ENCODE measurements at regions not wholly inside any gene's neighbourhood (a gene's known extent, or its start where the extent isn't known, plus 50 kb on each side); places are given as distances from the start of the nearest gene placed in this dataset.
"Not testable (repeated sequence)": the region's sequence is repeated elsewhere in the genome, so short reads cannot be mapped to it uniquely, and the experiment has no call there.

DNA sequence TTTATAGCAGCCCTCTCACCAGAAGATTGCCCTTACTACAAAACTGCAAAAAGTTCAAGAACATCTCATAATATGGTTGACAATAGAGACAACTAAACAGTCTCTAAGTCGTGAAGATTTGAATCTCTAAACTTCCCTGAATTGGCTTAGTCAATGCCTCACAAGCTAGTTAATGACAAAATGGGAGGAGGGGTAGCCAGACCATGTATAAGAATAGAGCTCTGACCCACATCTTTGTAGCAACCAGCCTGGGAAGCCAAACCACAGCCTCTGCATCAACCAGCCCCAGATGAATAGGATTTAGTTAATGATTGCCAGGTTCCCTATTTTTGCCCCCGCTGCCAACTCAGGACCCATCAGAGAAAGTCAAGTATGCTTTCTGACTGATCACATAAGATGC is 1265.9 kb upstream of the PCDH10 start:
- not testable (repeated sequence) for DNase-seq (ENCODE audit: low read depth, low spot score)

DNA sequence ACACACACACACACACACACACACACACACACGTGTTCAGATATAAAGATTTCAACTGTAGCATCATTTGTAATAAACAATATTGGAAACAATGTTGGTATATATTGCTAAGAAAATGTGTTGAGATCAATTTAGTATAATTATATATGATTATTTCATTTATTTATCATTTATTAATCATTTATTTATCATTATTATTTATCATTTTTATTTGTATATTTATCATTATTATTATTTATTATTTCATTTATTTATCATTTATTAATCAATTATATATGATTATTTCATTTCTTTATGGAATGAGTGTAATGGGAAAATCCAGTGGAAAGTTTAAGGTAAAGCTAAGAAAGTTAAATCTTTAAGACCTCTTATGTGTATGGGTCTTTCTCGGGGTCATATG is 1223.4 kb upstream of the PCDH10 start:
- DNase-seq (ENCODE audit: low read depth, low spot score): not testable (repeated sequence)

DNA sequence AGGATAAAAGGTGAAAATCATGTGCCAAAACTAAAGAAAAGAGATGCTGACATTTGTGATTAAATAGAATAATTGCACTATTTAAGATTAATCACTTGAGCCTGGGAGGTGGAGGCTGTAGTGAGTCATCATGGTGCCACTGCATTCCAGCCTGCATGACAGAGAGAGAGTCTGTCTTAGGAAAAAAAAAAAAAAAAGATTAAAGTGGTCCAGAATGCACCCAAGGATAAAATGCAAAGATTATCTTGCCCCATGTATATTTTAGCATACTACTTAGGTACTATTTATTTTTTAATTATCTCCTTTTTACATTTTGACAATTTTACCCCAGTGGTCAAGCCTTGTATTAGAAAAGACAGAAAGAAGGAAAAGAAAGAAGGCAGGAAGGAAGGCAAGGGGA is 1181.4 kb upstream of the PCDH10 start:
- DNase-seq (ENCODE audit: low read depth, low spot score): not testable (repeated sequence)

DNA sequence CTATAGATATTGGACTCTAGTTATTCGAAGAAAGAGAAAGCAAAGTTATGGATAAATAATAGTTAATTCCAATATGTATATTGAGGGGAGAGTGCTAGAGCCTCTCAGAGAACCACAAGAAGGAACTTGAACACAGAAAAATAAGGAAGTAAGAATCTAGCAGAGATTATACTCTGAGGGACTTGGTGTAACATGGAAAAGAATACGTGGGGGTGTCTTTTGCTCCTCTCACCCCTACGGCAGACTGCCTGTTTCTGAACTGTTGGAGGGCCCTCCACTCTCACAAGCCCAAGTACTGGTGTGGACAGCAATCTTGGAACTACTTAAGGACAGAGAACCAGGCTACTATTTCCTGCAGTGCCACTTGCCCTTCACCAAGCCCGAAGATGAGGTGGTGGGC is 1174.4 kb upstream of the PCDH10 start:
- DNase-seq (ENCODE audit: low read depth, low spot score): no peak

DNA sequence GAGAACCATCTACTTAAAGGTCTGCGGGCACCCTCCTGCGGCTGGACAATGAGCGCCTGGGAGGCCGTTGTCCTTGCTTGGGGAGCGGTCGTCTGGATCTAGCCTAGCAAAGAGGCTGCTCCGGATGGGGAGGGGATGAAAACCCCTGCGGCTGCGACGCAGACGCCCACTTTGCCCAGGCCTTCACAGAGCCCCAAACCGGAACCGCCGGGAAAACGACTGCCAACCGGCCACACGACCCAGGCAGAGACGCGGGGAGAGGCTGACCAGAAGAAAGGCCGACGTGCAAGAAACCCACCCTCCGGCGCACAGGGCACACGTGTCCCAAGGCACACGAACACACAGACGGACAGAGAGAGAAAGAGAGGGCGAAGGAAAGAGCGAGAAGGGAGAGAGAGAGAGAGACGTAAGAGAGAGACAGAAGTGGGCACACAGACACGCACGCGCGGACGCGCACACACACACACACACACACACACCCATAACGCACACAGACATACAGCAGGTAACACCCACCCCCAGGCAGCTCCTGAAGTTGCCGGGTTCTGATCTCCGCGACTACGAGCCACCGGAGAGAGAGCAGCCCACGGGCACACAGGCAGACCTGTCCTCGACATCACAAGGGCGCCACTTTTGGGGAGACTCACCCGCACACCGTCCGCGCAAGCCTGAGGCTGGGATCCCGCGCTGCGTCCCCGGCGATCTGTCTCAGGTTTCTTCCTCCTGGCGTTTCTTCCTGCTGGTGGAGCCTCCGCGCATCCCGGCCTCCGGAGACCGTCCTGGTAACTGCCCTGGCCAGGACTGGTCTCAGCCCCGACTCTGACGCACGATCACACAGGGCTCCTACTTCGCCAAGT is 1173.6 kb upstream of the PCDH10 start:
- DNase-seq (ENCODE audit: low read depth, low spot score): not testable (repeated sequence)

DNA sequence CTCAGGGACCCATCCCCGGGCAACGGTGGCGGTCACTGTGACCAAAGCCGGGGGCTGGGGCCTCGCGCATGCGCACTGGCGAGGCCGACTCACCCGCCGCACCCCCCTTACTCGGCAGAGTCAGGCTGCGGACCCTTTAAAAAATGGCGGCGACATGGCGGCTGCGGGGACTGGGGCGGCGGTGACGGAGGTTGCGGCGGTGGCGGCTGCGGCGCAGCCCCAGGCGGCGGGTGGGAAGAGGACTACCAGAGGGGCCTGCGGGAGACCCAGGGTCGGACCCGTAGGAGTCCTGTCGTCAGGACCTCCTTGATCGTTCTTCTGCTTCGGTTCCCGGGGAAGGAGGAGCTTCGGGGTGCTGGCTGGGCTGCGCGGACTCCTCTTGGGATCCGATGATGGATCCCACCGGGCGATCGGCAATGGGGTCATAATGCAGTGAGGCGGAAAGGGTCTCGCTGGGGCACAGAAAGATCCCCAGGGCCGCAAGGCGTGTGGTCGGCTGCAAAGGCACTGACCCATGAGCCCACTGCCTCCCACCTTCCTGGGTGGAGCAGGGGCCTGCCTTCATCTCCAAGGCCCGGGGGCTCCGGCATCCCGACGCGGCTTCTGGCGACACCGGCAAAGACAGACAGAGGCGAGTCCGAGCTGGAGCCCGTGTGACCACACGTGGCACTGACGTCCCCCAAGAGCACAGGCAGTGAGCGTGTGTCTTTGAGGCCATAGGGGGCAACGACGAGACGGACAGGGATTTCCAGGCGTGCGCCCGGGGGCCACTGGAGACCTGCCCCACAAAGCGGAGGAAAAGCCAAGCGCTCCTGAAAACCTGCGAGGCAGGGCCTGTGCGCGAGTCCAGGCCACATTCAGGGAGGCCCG is 1172.7 kb upstream of the PCDH10 start:
- not testable (repeated sequence) for DNase-seq (ENCODE audit: low read depth, low spot score)

DNA sequence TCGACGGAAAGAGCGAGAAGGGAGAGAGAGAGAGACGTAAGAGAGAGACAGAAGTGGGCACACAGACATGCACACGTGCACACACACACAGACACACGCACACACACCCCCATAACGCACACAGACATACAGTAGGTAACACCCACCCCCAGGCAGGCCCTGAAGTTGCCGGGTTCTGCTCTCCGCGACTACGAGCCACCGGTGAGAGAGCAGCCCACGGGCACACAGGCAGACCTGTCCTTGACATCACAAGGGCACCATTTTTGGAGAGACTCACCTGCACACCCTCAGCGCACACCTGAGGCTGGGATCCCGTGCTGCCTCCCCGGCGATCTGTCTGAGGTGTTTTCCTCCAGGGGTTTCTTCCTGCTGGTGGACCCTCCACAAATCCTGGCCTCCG is 1171.0 kb upstream of the PCDH10 start:
- no peak for DNase-seq (ENCODE audit: low read depth, low spot score)

DNA sequence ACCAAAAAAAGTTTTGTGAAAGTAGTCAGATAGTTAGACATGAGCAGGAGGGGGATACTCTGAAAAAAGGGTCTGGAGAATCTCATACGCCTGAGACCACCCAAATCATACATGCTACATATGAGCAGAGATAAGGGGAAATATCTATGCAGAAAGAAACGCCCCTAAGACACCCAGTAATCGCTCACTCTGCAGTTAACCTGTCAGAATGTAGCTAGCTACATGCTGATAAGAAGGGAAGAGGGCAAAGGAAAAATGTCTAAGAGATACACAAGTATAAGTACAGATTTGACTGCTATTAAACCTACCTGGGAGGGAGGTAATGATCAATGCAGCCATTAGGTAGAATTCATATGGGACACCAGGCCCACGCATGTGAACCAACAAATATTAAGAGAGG is 1159.5 kb upstream of the PCDH10 start:
- no peak for DNase-seq (ENCODE audit: low read depth, low spot score)

DNA sequence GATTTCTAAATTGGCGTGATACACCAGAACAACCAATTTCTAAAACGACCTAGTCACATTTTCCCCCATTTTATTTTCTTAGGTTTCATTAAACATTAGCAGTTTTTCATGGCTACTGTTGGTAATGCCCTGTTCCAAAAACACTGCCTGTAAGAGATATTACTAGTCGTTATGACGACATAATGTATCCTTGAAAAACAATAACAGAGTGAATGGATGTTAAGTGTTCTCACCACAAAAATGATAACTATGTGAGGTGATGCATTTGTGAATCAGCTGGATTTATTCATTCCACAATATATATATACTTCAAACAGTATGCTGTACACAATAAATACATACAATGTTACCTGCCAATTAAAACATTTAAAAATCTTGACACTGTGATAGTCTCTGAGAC is 1147.6 kb upstream of the PCDH10 start:
- no peak for DNase-seq (ENCODE audit: low read depth, low spot score)

DNA sequence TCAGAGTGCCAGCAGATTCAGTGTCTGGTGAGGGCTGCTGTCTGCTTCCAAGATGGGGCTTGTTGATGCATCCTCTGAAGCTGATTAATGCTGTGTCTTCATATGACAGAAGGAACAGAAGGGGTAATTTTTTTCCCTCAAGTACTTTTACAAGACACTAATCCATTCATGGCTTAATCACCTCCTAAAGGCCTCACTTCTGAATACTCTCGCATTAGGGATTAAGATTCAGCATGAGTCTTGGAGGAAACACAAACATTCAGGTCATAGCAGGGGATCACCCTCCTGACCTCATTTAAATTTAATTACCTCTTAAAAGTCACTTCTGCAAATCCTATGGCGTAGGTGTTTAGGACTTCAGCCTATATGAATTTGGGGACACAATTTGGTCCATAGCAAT is 1145.5 kb upstream of the PCDH10 start:
- no peak for DNase-seq (ENCODE audit: low read depth, low spot score)

DNA sequence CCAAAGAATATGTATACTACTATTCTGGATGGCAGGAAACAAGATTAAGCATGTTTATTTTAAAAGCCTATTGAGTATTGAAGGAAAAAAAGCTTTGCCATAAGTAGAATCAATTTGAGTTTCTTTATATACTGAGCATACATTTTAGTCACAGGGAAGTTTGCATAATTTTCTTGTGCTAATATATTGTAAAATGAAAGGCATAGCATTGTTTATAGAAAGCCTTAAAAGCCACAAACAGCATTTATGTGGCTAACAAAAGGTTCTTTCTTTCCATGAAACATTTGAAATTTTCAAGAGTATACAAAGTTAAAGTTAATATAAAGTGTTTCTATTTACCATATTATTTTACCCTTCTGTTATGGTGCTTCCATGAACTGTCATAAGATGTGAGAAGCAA is 1133.8 kb upstream of the PCDH10 start:
- DNase-seq (ENCODE audit: low read depth, low spot score): no peak

DNA sequence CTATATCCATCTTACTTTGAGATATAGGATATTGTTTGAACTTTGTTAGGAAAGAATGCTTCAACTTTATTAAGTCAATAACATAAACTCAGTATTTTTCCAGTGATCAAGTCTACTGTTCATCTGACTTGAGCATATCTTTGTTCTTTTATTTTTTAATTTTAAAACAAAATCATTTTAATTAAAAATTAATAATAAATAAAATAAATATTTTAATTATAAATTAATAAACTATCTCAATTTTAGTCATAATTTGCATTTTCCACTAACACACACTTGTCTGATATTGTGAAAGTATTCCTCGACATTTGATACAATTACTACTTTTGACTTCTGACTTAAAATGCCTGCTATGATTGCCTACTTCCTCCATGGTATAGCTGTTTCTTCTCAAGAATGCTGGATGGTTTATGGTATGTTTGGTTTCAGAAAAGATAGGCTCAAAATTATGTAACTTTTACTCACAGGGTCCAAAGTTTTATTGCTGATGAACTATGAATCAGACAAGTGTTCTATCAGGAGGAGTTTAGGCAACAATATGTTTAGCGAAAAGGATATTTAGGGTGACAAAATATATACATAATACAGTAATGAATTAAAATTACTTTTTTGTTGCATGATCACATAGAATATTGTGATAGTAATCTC is 1132.3 kb upstream of the PCDH10 start:
- no peak for DNase-seq (ENCODE audit: low read depth, low spot score)

DNA sequence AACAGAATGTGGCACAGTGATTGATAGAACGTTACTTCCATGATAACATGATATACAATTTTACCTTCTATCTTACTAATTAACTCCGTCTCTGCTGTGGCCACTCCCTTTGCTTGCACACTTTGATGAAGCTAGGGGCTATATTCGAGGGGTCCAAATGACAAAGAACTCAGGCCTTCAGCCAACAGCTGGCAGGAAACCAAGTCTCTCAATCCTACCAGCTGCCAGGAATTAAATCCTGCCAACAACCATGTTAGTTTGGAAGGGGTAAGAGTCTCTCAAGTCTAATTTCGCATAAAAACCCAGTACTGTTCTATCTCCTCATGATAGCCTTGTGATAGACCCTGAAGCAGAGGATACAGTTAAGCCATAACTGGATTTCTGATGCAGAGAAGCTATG is 1122.9 kb upstream of the PCDH10 start:
- no peak for DNase-seq (ENCODE audit: low read depth, low spot score)

DNA sequence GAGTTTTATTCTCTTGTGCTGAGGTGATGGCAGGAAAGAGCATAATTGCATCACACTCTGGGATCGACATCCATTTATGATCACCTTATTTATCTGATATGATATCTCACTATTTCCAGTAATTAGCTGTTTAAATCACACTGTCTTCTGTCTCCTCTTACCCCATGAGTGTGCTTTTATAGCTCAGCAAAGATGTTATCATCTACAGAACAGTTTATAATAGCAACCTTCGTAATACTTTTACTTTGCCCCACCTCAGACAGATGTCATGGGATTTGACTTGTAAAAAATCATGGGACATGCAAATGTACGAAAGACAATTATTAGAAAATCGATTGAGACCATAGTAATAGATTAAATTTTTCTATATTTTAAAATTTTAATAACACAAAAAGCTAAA is 1122.3 kb upstream of the PCDH10 start:
- DNase-seq (ENCODE audit: low read depth, low spot score): no peak

DNA sequence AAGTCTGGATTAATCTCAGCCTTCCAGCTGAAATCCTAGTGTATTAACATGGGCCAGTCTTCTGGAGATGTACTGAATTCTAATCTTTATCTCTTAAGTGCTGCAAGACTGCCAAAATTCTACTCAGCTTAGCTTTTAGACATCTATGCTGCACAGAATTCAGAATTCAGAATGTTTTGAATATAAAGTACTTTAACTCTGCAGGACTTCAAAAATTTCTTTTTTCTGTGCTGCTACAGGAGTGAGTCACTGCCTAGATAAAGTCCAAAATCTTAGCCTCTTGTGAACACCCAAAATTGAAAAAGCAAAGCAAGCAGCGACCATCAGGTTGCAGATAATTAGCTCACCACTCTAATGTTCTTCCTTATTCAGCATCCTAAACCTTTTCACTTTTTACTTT is 1092.6 kb upstream of the PCDH10 start:
- no peak for DNase-seq (ENCODE audit: low read depth, low spot score)

DNA sequence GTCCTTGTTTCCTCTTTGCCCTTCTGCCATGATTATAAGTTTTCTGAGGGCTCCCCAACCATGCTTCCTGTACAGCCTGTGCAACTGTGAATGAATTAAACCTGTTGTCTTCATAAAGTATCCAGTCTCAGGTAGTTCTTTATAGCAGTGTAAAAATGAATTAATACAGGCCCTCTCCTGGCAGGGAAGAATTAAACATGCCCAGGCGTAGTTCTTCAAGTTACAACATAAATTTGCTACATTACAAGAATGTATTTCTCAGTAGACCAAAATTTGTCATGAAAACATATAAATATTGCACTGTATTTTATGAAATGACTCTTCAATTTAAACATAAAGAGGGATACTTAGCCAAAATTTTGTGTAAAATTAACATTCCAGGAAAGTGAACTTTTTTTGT is 1089.9 kb upstream of the PCDH10 start:
- DNase-seq (ENCODE audit: low read depth, low spot score): no peak

DNA sequence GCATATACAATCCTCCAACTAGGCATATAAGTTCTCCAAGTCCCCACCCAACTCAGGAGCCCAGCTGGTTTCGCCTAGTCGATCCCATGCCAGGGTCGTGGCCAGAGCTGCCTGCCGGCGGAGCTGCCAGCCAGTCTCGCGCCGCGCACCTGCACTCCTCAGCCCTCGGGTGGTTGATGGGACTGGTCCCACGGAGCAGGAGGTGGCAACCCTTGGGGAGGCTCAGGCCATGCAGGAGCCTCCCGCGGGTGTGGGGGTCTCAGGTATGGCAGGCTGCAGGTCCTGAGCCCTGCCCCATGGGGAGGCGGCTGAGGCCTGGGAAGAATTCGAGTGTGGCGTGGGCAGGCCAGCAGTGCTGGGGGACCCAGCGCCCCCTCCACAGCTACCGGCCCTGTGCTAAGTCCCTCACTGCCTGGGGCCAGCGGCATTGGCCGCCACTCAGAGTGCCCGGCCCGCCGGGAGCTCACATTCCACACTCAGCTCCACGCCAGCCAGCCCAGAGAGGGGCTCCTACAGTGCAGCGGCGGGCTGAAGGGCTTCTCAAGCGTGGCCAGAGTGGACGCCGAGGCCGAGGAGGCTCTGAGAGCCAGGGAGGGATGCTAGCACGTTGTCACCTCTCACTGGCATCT is 1086.4 kb upstream of the PCDH10 start:
- no peak for DNase-seq (ENCODE audit: low read depth, low spot score)

DNA sequence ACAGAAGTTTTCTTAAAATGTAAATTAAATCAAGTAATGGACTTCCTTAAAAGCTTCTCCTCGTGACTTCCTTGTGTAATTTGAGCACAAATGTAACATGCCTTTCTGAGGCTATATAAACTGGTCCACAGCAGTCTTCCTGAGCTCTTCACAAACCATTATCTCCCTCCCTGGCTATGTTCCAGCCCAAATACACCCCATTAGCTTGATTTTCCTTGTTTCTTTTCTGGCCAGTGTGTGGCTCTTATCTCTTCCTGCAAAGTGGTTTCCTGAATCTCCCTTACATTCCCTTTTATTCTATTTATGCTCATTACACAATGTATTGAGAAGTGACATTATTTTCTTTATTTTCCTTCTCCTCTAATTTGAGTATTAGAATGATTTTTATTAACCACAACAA is 1085.3 kb upstream of the PCDH10 start:
- no peak for DNase-seq (ENCODE audit: low read depth, low spot score)

DNA sequence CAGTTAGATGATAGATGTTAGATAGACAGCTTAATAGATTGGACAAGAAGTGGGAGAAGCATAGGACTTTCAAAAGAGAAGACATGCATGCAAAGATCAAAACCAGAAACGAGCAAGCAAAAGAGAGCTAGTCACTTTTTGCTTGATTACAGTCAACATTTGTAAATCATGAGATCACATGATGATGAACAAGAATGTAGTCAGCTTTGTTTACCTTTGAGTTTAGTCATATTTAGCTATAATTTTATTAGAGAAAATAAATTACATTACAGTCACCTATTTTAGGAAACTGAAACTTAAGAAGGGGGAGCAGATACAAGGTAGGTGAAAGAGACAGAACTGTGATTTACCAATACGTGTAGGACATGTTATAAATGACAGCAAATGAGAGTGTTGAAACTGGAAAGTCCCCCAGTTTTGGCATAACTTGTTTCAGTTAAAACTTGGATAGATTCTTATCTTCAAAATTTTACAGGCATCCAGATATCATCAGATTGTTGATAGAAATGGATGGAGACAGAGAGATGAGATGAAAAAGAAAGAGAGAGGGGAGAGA is 1083.1 kb upstream of the PCDH10 start:
- no peak for DNase-seq (ENCODE audit: low read depth, low spot score)

DNA sequence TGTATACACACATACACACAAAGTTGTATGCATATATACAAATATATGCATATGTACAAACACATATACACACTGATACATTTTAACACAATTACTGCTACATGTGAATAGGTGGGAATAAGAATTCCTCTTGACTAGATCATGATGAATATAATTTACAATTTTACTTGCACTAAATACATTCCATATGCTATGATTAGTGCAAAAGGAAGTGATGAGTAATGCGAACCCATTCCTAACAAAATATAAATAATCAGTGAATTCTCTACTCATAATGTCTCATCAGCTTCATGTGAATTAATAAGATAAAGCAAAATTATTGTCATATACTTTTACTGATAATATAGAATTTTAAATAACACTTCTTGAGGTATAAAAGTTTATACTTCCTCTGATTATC is 1077.3 kb upstream of the PCDH10 start:
- DNase-seq (ENCODE audit: low read depth, low spot score): no peak

DNA sequence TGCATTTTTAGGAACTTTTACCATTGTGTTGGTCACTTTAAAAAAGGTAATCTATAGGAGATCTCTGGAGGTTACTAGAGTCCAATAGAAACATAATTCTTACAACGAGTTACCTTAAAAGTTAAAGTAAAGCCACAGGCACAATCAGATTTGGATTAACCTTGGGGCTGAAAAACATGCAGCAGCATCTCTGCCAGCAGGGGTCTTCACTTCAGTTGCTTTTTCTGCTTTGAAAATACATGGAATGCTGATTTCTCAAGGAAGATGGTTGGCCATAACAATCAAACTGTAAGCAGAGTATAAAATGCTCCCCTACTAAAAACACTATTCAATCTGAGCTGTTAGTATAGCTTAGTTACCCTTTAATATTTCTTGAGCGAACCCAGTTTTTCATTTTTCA is 1072.3 kb upstream of the PCDH10 start:
- DNase-seq (ENCODE audit: low read depth, low spot score): peak; percentile 1

DNA sequence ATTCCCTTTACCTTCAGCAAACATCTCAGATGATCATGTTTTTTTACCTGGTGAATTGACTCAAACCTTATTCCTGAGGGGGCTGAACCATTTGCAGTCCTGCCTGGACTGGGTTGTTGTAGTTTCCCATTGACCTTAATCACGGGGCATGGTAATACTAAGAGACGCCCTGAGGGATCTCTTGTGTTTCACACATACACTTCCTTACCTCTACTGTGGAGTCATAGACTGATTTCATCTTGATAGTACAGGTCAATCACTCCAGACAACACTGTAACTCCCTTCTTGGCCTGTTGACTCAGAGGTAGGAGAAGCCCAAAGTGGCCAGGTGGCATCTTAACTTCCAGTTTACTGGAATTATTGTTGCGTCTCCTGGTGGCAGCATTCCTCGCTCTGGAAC is 1064.0 kb upstream of the PCDH10 start:
- no peak for DNase-seq (ENCODE audit: low read depth, low spot score)
